Neuronal stem cell (in vitro differentiated cells): ENCODE measurements at regions not wholly inside any gene's neighbourhood (a gene's known extent, or its start where the extent isn't known, plus 50 kb on each side); places are given as distances from the start of the nearest gene placed in this dataset.
"Not testable (repeated sequence)": the region's sequence is repeated elsewhere in the genome, so short reads cannot be mapped to it uniquely, and the experiment has no call there.

Source experiments
- DNase-seq: peaks from one replicate; pipeline ENCODE4 v3.0.0-alpha.2; 2013; ENCODE audit warnings: low spot score
- H2AFZ ChIP-seq: one replicate; pipeline ENCODE4 v1.6.1; 2013; ENCODE audit warnings: mild to moderate bottlenecking, low read length, inconsistent platforms
- H2AK5ac ChIP-seq: 2 replicates; pipeline ENCODE4 v1.6.1; 2013; ENCODE audit warnings: low read depth, mild to moderate bottlenecking, inconsistent platforms, low read length, moderate library complexity, mixed read lengths
- H2BK120ac ChIP-seq: 2 replicates; pipeline ENCODE4 v1.6.1; 2013; ENCODE audit warnings: low read depth, mild to moderate bottlenecking, inconsistent platforms, low read length, moderate library complexity, mixed read lengths
- H2BK12ac ChIP-seq: one replicate; pipeline ENCODE4 v1.6.1; 2013; ENCODE audit warnings: low read length, inconsistent platforms
- H2BK15ac ChIP-seq: 2 replicates; pipeline ENCODE4 v1.6.1; 2013; ENCODE audit warnings: mild to moderate bottlenecking, low read length, inconsistent platforms, mixed read lengths
- H2BK5ac ChIP-seq: one replicate; pipeline ENCODE4 v1.6.1; 2013; ENCODE audit warnings: inconsistent platforms, mild to moderate bottlenecking, low read length, moderate library complexity
- H3K14ac ChIP-seq: one replicate; pipeline ENCODE4 v1.6.1; 2013; ENCODE audit warnings: low read length, inconsistent platforms
- H3K18ac ChIP-seq: 2 replicates; pipeline ENCODE4 v1.6.1; 2013; ENCODE audit warnings: low read length, inconsistent platforms
- H3K23ac ChIP-seq: 2 replicates; pipeline ENCODE4 v1.6.1; 2013; ENCODE audit warnings: low read depth, mild to moderate bottlenecking, mixed read lengths, low read length, inconsistent platforms; ENCODE audit not compliant: poor library complexity
- H3K27ac ChIP-seq: replicated peaks from 3 replicates; pipeline ENCODE4 v1.5.1; 2013; ENCODE audit warnings: low read length, inconsistent platforms
- H3K27me3 ChIP-seq, 3 experiments: 2 replicates each; pipeline ENCODE4 v1.6.1; 2013; ENCODE audit warnings: low read length in 3 of 3, mild to moderate bottlenecking in 2 of 3, inconsistent platforms in 1 of 3, low read depth in 1 of 3, mixed read lengths in 1 of 3, moderate library complexity in 1 of 3; ENCODE audit not compliant: control insufficient read depth in 3 of 3, insufficient read depth in 3 of 3
- H3K36me3 ChIP-seq, 2 donors: replicated peaks in 1 of 2; 2 replicates each; pipeline ENCODE4 v1.6.1; 2013; ENCODE audit warnings: low read length in 2 of 2; ENCODE audit not compliant: control insufficient read depth in 2 of 2, insufficient read depth in 2 of 2
- H3K4ac ChIP-seq: 2 replicates; pipeline ENCODE4 v1.6.1; 2013; ENCODE audit warnings: inconsistent platforms, mild to moderate bottlenecking, low read length, moderate library complexity
- H3K4me1 ChIP-seq, 2 donors: 1 replicate in 1 of 2; 2 replicates in 1 of 2; pipeline ENCODE4 v1.6.1; 2013; ENCODE audit warnings: low read length in 2 of 2, low read depth in 1 of 2; ENCODE audit not compliant: control insufficient read depth in 2 of 2, insufficient read depth in 1 of 2
- H3K4me2 ChIP-seq: one replicate; pipeline ENCODE4 v1.6.1; 2013; ENCODE audit warnings: mild to moderate bottlenecking, low read length, inconsistent platforms; ENCODE audit not compliant: insufficient read depth, poor library complexity, severe bottlenecking
- H3K4me3 ChIP-seq, 2 donors: 2 replicates each; pipeline ENCODE4 v1.5.1; 2013; ENCODE audit warnings: low read length in 2 of 2, mild to moderate bottlenecking in 2 of 2, inconsistent platforms in 1 of 2, moderate library complexity in 1 of 2
- H3K79me1 ChIP-seq: one replicate; pipeline ENCODE4 v1.6.1; 2013; ENCODE audit warnings: low read depth, mild to moderate bottlenecking, inconsistent platforms, low read length, moderate library complexity
- H3K9ac ChIP-seq: one replicate; pipeline ENCODE4 v1.6.1; 2013; ENCODE audit warnings: mild to moderate bottlenecking, low read depth, low read length, inconsistent platforms; ENCODE audit not compliant: poor library complexity
- H3K9me3 ChIP-seq, 2 donors: replicated peaks in 1 of 2; 2 replicates each; pipeline versions ENCODE3 to v1.6.1; 2013; ENCODE audit warnings: low read length in 2 of 2, mild to moderate bottlenecking in 2 of 2, inconsistent platforms in 1 of 2, low read depth in 1 of 2, mixed read lengths in 1 of 2, moderate library complexity in 1 of 2; ENCODE audit not compliant: control insufficient read depth in 2 of 2, insufficient read depth in 1 of 2
- H4K8ac ChIP-seq: one replicate; pipeline ENCODE4 v1.6.1; 2013; ENCODE audit warnings: low read depth, mild to moderate bottlenecking, inconsistent platforms, low read length, moderate library complexity
- H4K91ac ChIP-seq: one replicate; pipeline ENCODE4 v1.6.1; 2013; ENCODE audit warnings: low read length, low read depth, mild to moderate bottlenecking, inconsistent platforms; ENCODE audit not compliant: poor library complexity
- WGBS, 2 donors: extraction: QIAGEN DNeasy Blood & Tissue Kit; methylation state at CpG; one replicate each; pipeline ENCODE4 v1.1.7; 2013; ENCODE audit warnings: missing lambda C conversion rate in 2 of 2, mixed read lengths in 1 of 2; ENCODE audit not compliant: insufficient read length in 2 of 2, insufficient replicate concordance in 1 of 2; ENCODE audit errors: extremely low coverage in 2 of 2; 5-methylcytosine and 5-hydroxymethylcytosine counted together

DNA sequence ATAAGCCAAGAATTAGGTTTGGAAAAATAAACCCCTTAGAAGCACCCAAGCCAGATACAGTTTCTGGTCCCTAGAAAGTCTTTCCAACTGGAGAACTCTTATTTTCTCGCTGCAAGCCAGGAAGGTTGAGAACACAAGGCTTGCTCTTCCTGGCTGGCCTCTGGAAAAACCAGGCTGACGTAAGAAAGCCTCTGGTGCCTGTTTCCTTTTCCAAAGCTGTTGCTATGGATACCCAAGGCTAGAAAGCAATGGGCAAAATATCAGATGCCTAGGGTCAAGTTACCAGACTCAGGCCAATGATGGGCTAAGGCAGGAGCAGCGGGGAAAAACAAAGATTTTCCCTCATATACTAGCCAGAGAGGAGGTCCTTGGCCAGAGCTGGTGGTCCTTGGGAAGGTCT lies 281.6 kb downstream of the KLHL13 start:
- Histone ChIP-seq H2AK5ac (no peak overlapping the region), H3K36me3 (no peaks in the 10 kb centered on the region), H2BK120ac (no peak overlapping the region), H2BK5ac (no peak overlapping the region), H3K4me3 (no peak overlapping the region), H2AFZ (no peak overlapping the region), H3K4ac (no peak overlapping the region), H3K4me2 (no peak overlapping the region), H2BK12ac (no peak overlapping the region), H3K14ac (no peak overlapping the region), H3K23ac (no peak overlapping the region), H3K18ac (no peak overlapping the region), H4K91ac (no peak overlapping the region), H2BK15ac (no peak overlapping the region), H3K79me1 (no peaks in the 10 kb centered on the region), H3K9ac (no peak overlapping the region), H3K9me3 (no peaks in the 10 kb centered on the region), H3K27me3 (no peaks in the 10 kb centered on the region), H4K8ac (no peak overlapping the region), H3K27ac (no peak overlapping the region), H3K4me1 (no peaks in the 10 kb centered on the region)
- no peak for DNase-seq
- WGBS, 2 donors, result no CpG with 5 or more reads among the region's 3 CpGs

GRCh38 chrX:117834076-117834475 lies 282.5 kb downstream of the KLHL13 start:
- Histone ChIP-seq H3K4me1 (no peaks in the 10 kb centered on the region), H3K18ac (no peak overlapping the region), H4K91ac (no peak overlapping the region), H2BK12ac (no peak overlapping the region), H3K36me3 (no peaks in the 10 kb centered on the region), H2BK15ac (no peak overlapping the region), H3K9me3 (no peaks in the 10 kb centered on the region), H3K4me2 (no peak overlapping the region), H3K23ac (no peak overlapping the region), H3K9ac (no peak overlapping the region), H3K14ac (no peak overlapping the region), H3K4ac (no peak overlapping the region), H4K8ac (no peak overlapping the region), H3K27ac (no peak overlapping the region), H2AFZ (no peak overlapping the region), H3K27me3 (no peaks in the 10 kb centered on the region), H3K79me1 (no peaks in the 10 kb centered on the region), H2BK5ac (no peak overlapping the region), H2BK120ac (no peak overlapping the region), H2AK5ac (no peak overlapping the region), H3K4me3 (no peak overlapping the region)
- no CpG with 5 or more reads among the region's 1 CpG for WGBS, 2 donors
- no peak for DNase-seq

GRCh38 chrX:117821472-117821871 lies 295.1 kb downstream of the KLHL13 start:
- not testable (repeated sequence) for H2AFZ ChIP-seq, H2BK15ac ChIP-seq, H3K18ac ChIP-seq, H3K9ac ChIP-seq, H4K8ac ChIP-seq, H3K14ac ChIP-seq, H3K36me3 ChIP-seq, H3K4me2 ChIP-seq, H3K27ac ChIP-seq, H3K4me3 ChIP-seq, H4K91ac ChIP-seq, H2BK5ac ChIP-seq, DNase-seq, H3K4ac ChIP-seq, H2AK5ac ChIP-seq, H3K4me1 ChIP-seq, H3K79me1 ChIP-seq, H2BK12ac ChIP-seq, H3K23ac ChIP-seq, H3K27me3 ChIP-seq, H3K9me3 ChIP-seq, H2BK120ac ChIP-seq

DNA sequence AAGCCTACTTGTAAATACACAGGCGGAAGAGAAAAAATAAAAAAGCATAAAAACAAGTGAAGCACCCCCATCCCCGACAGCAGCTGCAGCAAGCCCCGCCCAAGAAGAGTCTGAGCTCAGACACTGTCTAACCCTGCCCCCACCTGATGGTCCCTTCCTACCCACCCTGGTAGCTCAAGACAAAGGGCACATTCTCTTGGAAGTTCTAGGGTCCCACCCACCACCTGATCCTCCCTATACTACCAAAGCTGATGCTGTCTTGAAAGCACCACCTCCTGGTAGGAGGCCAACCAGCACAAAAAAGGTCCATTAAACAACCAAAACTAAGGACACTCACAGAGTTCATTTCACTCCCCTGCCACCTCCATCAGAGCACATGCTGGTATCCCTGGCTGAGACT lies 308.2 kb downstream of the KLHL13 start:
- no peak overlapping the region for H3K9ac ChIP-seq
- no peak overlapping the region for H2BK5ac ChIP-seq
- H2AK5ac ChIP-seq, result no peak overlapping the region
- no peak overlapping the region for H4K91ac ChIP-seq
- no peaks in the 10 kb centered on the region for H3K36me3 ChIP-seq
- no peak overlapping the region for H2BK12ac ChIP-seq
- DNase-seq, result no peak
- H4K8ac ChIP-seq, result no peak overlapping the region
- H3K27ac ChIP-seq, result no peak overlapping the region
- no peaks in the 10 kb centered on the region for H3K4me1 ChIP-seq
- WGBS, 2 donors, result no CpG with 5 or more reads among the region's 3 CpGs
- H2BK15ac ChIP-seq, result no peak overlapping the region
- H3K23ac ChIP-seq, result no peak overlapping the region
- no peak overlapping the region for H2BK120ac ChIP-seq
- H3K18ac ChIP-seq, result no peak overlapping the region
- no peak overlapping the region for H3K4ac ChIP-seq
- no peak overlapping the region for H2AFZ ChIP-seq
- H3K79me1 ChIP-seq, result no peaks in the 10 kb centered on the region
- H3K27me3 ChIP-seq, result no peaks in the 10 kb centered on the region
- H3K9me3 ChIP-seq, result no peaks in the 10 kb centered on the region
- H3K4me2 ChIP-seq, result no peak overlapping the region
- no peak overlapping the region for H3K14ac ChIP-seq
- no peak overlapping the region for H3K4me3 ChIP-seq
